ENCODE measurements at regions not wholly inside any gene's neighbourhood (a gene's known extent, or its start where the extent isn't known, plus 50 kb on each side); places are given as distances from the start of the nearest gene placed in this dataset.

- TF ChIP-seq POLR2A (IDR thresholded peaks at IDR 0.05; ENCODE audit: low read depth, low read length) (no peak), POLR2AphosphoS5 (IDR thresholded peaks at IDR 0.05; ENCODE audit: low read depth, low read length) (no peak), PAX5 (IDR thresholded peaks at IDR 0.05; ENCODE audit: insufficient read depth, low read length, severe bottlenecking) (no peak)
Observed at GRCh38 chrY:21600170-21600569, 65.5 kb downstream of the RBMY1A1 start.

All from GM12891 (cell line).